ENCODE measurements at regions not wholly inside any gene's neighbourhood (a gene's known extent, or its start where the extent isn't known, plus 50 kb on each side); places are given as distances from the start of the nearest gene placed in this dataset.

DNA sequence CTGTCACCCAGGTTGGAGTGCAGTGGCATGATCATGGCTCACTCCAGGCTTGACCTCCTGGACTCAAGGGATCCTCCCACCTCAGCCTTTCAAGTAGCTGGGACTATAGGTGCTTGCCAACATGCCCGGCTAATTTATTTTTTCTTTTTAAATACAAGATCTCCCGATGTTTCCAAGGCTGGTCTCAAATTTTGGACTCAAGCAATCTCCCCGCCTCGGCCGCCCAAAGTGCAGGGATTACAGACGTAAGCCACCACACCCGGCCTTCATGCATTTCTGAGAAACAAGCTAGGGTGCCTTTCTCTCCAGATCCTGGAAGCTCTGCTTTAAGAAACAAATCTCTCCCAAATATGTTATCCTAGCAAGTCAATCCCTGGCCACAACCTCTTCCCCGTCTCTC is 234.1 kb downstream of the FBXO15 start:
- no peak for DNase-seq

DNA sequence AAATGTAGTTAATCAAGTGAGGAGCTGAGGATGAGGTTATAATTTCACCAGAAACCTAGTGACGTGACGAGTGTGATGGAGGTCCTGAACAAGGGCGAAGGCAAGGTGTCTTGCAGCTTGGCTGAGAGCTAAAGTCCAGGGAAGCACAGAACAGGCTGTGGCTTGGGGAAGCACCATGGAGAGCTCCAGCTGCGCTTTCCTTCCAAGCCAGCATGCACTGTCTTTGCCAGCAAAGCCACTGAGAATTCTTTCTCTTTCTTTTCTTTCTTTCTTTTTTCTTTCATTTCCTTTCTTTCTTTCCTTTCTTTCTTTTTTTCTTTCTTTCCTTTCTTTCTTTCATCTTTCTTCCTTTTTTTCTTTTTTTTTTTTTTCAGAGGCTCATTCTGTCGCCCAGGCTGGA is 239.3 kb downstream of the FBXO15 start:
- DNase-seq, result no peak

DNA sequence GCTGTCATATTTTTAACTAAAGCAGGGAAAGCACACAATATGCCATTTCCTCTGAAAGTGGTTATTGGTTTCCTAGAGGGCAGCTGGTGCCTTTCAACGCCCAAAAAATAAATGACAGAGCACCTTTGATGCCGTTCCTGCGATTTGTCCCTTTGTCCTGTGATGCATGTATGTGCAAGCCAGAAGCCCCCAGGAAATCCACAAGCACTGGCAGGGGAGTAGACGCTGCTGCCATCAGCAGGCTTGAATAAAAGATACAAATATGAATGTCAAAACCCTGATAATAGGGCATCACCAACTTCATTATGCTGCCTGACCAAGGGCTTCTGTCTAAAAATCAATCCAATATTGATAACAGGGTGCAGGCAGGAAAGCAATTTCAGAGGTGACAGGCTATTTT is 246.1 kb downstream of the FBXO15 start:
- DNase-seq, result no peak

DNA sequence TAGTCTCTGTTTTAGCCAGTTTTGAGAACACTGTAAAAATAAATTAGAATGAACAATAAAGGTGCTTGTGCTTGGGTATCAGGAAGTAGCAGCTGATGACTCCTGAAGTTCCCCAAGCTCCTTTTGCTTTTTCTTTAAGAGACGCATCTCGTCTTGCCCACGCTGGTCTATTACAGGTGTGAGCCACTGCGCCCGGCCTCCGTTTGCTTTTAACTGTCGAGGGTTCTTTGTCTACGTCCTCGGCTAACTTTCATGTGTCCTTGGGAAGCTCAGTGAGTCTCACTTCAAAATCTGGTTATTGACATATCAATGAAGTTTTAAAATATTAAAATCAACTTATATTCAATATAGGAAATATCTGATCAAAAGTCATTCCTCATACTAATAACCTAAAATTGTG is 246.5 kb downstream of the FBXO15 start:
- DNase-seq, result no peak

GRCh38 chr18:73900106-73900835 is 247.4 kb downstream of the FBXO15 start:
- DNase-seq, result no peak

DNA sequence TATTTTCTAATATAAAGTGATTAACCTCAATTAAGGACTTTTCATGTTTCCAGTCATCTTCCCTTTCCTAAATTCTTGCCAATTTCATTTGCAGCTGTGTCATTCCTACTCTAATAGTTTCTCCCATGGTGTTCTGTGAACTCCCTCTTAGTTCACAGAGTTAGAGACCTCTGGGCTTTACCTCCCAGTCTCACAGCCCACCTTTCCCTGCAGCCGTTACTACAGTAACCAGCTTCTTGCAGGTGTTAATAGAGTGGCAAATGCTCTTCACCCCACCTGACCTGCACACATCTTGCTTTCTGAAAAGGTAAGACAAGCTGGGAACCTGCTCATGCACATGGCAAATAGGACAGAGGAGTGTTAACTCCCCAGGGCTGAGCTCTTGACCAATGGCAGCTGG is 250.1 kb downstream of the FBXO15 start:
- no peak for DNase-seq

- no peak for DNase-seq
These were observed 250.9 kb downstream of the FBXO15 start for GRCh38 chr18:73896685-73897084.

- no peak for DNase-seq
These were observed 251.9 kb downstream of the FBXO15 start for GRCh38 chr18:73895701-73896100.

- DNase-seq, result no peak
These were observed 253.8 kb downstream of the FBXO15 start for GRCh38 chr18:73893880-73894279.

- DNase-seq, result no peak
These were observed 255.8 kb downstream of the FBXO15 start for GRCh38 chr18:73891572-73892421.

- DNase-seq, result no peak
These were observed 259.1 kb downstream of the FBXO15 start for GRCh38 chr18:73888565-73888964.

DNA sequence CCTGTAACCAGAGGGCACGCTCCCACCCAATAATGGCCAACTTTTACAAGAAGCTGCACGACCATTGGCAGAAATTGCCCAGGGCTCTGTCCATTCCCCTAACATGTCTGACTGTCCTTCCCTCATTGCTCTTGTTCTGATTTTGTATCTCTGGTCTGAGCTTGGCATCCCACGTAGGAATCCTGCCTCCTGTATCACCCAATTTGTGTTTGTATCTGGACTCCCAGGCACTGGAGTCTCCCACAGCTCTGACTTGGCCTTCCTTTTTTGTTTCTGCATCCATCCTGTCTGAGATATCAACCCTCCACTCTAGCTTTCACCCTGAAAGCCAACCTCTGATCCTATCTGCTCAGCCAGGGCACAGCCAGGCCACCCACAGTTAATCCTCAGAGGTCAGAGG is 259.8 kb downstream of the FBXO15 start:
- DNase-seq, result no peak

DNA sequence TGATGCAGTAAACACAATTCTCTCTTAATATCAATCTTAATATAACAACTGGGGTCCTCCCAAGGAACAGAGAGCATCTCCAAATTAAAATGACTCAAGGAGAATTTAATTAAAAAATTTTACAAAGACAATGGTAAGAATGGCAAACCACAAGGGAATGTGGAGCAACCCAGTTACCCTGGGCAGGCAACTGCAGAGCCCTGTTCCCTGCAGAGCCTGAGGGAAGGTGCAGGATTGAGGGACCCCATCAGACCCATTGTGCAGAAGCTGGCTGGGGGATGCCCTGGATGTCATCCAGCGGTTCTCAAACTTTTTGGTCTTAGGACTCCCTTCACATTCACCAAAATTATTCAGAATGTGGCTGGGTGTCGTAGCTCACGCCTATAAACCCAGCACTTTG is 262.8 kb downstream of the FBXO15 start:
- no peak for DNase-seq

DNA sequence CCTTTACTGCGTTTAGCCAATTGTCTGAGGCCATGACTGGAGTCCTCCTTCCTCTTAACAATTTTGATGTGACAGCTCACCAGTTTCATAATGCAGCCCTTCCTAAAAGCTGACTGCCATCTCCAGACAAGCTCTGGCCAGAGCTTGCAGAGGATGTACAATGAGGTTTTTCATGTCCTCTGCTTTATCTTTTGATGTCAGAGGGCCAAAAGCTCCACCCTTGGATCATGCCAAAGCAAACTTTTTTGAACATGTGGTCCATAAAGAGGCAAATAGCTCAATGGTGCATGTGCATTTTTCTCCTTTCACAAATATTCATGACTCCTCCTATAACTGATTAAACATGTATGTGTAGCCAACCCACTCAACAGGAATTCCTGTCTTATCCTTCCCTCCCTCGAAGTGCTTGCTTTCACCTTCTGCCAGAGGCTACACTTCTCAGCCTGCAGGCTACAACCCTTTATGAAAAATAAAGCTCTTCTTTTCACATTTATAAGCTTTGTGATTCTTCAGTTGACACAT is 266.2 kb downstream of the FBXO15 start:
- no peak for DNase-seq

GRCh38 chr18:73880387-73880786 is 267.2 kb downstream of the FBXO15 start:
- DNase-seq, result no peak

GRCh38 chr18:73879766-73880165 is 267.9 kb downstream of the FBXO15 start:
- no peak for DNase-seq

DNA sequence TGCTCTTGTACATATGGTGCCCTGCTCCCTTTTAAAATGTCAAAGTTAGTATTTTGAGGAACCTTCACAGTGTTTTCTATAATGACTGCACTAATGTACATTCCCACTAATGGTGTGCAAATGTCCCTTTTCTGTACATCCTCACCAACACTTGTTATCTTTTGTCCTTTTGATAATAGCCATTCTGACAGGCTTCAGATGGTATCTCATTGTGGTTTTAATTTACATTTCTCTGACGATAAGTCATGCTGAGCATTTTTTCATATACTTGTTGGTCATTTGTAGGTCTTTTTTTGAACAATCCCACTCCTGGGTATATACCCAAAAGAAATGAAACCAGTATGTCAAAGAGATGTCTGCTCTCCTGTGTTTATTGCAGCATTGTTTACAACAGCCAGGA is 268.3 kb downstream of the FBXO15 start:
- no peak for DNase-seq

DNA sequence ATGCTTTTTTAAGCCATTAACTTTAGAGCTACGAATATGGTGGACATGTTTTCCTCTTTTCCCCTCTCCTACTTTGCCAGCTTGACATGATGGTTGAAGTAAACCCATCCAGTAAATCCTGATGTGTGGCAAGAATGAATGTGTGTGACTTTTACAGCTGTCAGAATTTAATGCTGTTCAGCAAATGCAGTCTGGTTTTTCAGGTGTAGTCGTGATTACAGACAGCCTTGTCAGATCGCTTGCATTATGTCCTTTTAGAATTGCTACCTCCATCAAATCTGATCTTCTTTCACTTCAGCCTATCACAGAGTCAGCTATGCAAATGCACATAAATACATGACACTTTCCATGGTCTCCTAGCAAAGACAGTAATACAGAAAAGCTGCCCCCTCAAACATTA is 278.5 kb downstream of the FBXO15 start:
- DNase-seq, result no peak

GRCh38 chr18:73861771-73862170 is 285.9 kb downstream of the FBXO15 start:
- no peak for DNase-seq

DNA sequence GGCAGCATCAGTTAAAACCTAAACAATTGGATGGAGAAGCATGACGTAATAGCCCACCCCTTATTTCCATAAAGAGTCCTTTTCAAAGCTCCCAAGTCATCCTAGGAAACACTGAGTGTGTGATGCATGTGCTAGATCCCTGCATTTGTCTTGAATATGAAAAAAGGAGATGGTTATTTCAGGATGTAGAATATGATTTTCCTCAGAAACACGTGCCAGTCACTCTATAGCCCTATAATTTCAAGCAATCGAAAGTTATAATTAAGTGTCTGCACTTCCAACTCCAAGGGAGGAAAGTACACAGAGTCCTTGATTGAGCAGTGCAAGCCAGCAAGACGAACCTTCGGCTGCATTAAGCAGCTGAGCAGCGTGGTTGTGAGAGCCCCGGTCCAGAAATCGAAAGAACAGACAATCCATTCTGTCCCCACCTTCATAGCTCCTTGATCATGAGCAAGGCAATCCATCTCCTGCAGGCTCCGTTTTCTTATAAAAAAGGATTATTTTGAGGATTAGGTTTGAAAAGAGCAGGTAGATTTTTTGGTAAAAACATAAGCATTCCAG is 287.7 kb downstream of the FBXO15 start:
- DNase-seq, result no peak

DNA sequence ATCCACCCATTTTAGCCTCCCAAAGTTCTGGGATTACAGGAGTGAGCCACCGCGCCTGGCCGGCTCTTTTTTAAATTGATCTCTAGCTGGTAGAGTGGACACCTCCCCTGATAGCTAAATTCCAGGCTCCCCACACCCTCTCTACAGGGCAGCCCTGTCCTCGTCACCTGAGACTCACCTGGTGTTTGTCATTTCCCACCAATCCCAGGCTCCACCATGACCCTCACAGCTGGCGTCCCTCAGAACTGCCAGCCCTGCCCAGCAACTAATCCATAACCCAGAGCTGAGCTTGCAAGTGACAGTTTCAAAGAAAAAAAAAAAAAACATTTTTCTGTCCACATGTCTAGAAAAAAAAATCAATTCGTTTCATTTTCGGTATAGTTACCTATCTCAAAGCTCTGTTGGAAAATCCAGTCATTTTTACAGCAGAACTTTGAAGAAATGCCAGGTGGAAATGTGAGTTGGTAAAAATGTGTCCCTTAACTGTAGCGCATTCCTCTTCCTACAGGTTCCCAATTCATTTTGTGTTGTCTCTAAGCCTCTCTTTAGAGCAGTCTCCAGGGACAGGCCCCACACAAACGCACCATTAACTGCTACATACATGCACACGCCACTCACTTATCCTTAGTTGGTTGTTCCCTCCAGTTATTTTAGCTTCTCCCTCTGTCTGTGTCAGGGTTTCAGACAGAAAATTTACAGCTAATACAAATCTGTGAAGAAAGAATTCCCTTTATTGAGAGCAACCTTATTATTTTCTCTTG is 294.7 kb downstream of the FBXO15 start:
- DNase-seq, result no peak

DNA sequence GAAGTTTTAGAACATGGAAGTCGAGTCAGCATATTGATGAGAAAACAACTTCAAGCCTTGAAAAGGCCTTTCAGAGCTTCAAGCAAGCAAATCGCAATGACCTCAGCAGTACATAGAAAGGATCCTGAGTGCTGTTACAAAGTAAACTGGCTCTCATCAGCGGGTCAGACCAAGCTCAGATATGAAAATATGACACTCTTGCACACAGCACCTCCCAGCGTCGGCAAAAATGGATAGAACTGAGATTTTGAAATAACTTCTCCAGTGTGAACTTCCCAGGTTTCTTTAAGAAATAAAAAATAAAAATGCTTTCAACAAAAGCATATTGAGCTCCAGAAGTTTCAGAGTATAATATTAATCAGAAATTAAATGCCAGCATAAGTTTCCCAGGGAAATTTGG is 296.9 kb downstream of the FBXO15 start:
- DNase-seq, result no peak

- no peak for DNase-seq
These were observed 299.0 kb downstream of the FBXO15 start for GRCh38 chr18:73848656-73849055.

Measured in GF-D8 (cell line).